K562 (cell line): ENCODE measurements at regions not wholly inside any gene's neighbourhood (a gene's known extent, or its start where the extent isn't known, plus 50 kb on each side); places are given as distances from the start of the nearest gene placed in this dataset.

Experiments used
- BRCA1 ChIP-seq, 2 experiments: fragments of 450-650 bp in 1 of 2; sonication (generic) in 1 of 2; formaldehyde crosslinking in 1 of 2; IDR thresholded peaks; 2 replicates each; pipeline versions ENCODE4 v1.5.0 to v1.6.1; 2017 to 2020; ENCODE audit warnings: mild to moderate bottlenecking in 1 of 2, missing genetic modification reagents in 1 of 2
- CBX3 ChIP-seq, 2 experiments: IDR thresholded peaks; 1 replicate in 1 of 2; 2 replicates in 1 of 2; pipeline ENCODE4 v1.6.1; 2012; ENCODE audit warnings: inconsistent platforms in 2 of 2, low read length in 2 of 2, borderline replicate concordance in 1 of 2, control low read depth in 1 of 2
- CEBPB ChIP-seq: fragments of 450-650 bp; IDR thresholded peaks from 2 replicates; pipeline ENCODE4 v1.6.1; 2016; ENCODE audit warnings: missing genetic modification characterization, missing compliant biosample characterization
- JUND ChIP-seq, 2 experiments: IDR thresholded peaks; 2 replicates in 1 of 2; 3 replicates in 1 of 2; pipeline ENCODE4 v1.6.1; 2011; ENCODE audit warnings: borderline replicate concordance in 2 of 2, low read depth in 2 of 2, low read length in 2 of 2, improper control_type of control experiment in 1 of 2, missing biosample characterization in 1 of 2, missing genetic modification characterization in 1 of 2, missing genetic modification reagents in 1 of 2
- NR1H2 ChIP-seq: sonication (generic); formaldehyde crosslinking; IDR thresholded peaks from 2 replicates; pipeline ENCODE4 v1.4.0; 2020; ENCODE audit warnings: mild to moderate bottlenecking, missing genetic modification reagents
- TF ChIP-seq, protein P1 (sequence below), 3 experiments: IDR thresholded peaks in 2 of 3; conservative IDR thresholded peaks in 1 of 3; 2 replicates each; pipeline ENCODE4 v1.5.1; 2011 to 2012; ENCODE audit warnings: low read length in 3 of 3, mild to moderate bottlenecking in 3 of 3, control low read depth in 2 of 3, improper control_type of control experiment in 1 of 3, inconsistent platforms in 1 of 3, low read depth in 1 of 3, mixed read lengths in 1 of 3, moderate library complexity in 1 of 3; ENCODE audit not compliant: insufficient read depth in 2 of 3

DNA sequence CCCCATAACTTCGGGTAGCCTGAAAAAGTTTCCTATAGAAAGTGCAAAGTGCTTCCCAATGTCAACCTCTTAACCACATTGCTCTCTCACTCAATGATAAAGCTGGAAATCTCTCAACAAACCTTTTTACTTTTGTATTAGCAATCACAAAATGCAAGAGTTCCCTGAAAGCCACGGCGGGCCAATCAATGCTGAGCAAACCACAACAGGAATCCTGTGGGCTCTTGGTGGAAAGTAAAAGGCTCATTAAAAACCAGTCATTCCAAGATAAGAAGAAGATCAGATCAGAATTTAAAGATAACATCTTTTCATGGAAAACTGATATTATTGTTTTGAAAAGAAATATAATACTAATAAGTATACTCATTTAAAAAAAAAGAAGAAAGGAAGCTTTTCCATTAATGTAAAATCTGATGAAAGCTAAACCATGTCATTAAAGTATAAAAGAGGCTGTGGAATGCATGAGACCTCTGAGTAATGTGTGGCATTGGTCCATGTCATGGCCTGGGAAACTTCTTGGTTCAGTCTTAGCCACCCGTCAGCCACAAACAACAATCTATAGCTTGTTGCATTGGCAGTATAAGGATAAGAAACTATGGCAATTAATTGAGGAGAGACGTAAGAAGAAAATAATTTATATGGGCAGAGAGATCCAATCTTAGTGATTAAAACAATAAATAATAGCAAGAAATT, 1066.1 kb upstream of the SORCS1 start:
- TF ChIP-seq CBX3 (IDR thresholded peaks at IDR 0.05; ENCODE audit: borderline replicate concordance in 1 of 2, low read length in 2 of 2), result no peak
- no peak for TF ChIP-seq NR1H2 (CRISPR knock-in tag)
- TF ChIP-seq, protein P1, sequence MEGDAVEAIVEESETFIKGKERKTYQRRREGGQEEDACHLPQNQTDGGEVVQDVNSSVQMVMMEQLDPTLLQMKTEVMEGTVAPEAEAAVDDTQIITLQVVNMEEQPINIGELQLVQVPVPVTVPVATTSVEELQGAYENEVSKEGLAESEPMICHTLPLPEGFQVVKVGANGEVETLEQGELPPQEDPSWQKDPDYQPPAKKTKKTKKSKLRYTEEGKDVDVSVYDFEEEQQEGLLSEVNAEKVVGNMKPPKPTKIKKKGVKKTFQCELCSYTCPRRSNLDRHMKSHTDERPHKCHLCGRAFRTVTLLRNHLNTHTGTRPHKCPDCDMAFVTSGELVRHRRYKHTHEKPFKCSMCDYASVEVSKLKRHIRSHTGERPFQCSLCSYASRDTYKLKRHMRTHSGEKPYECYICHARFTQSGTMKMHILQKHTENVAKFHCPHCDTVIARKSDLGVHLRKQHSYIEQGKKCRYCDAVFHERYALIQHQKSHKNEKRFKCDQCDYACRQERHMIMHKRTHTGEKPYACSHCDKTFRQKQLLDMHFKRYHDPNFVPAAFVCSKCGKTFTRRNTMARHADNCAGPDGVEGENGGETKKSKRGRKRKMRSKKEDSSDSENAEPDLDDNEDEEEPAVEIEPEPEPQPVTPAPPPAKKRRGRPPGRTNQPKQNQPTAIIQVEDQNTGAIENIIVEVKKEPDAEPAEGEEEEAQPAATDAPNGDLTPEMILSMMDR (IDR thresholded peaks at IDR 0.05 in 2 of 3, conservative IDR thresholded peaks at IDR 0.05 in 1 of 3; ENCODE audit: insufficient read depth in 2 of 3, low read depth in 1 of 3, low read length in 3 of 3), result no peak
- no peak for TF ChIP-seq BRCA1 (IDR thresholded peaks at IDR 0.05)
- no peak for TF ChIP-seq BRCA1 (CRISPR knock-in tag; IDR thresholded peaks at IDR 0.05)
- TF ChIP-seq CEBPB (tag), result no peak
- TF ChIP-seq JUND (IDR thresholded peaks at IDR 0.05; ENCODE audit: borderline replicate concordance, low read depth, low read length), result no peak
- no peak for TF ChIP-seq JUND (tag; IDR thresholded peaks at IDR 0.05; ENCODE audit: borderline replicate concordance, low read depth, low read length)
